Left colon (tissue), 2 donors: ENCODE measurements at regions not wholly inside any gene's neighbourhood (a gene's known extent, or its start where the extent isn't known, plus 50 kb on each side); places are given as distances from the start of the nearest gene placed in this dataset.
"Not testable (repeated sequence)": the region's sequence is repeated elsewhere in the genome, so short reads cannot be mapped to it uniquely, and the experiment has no call there.

Source experiments
- ATAC-seq: fragments of 200-7000 bp; cut with Tn5 transposase; one replicate; pipeline ENCODE4 v1.9.1; 2020; ENCODE audit warnings: mild to moderate bottlenecking, moderate library complexity
- DNase-seq, 2 donors: peaks; one replicate each; pipeline ENCODE4 v3.0.0-alpha.2; 2020
- intact Hi-C, 2 donors: fragments of 100-400 bp; cut with DNase I in 1 of 2; cut with micrococcal nuclease in 1 of 2; formaldehyde crosslinking; loops; one replicate each; pipeline versions ENCODE4 v1.11.2 to v1.14.0; 2022; cut with DNase I, micrococcal nuclease
- donor health status: DM: no; HTN: no; CAD: no.
- donor health status: DM: yes; HTN: yes; CAD: no.

- intact Hi-C loops, DNase-seq: not testable (repeated sequence)
- ATAC-seq: peak; percentile 86
Measured at GRCh38 chr2:111596808-111597705, 286.9 kb downstream of the ANAPC1 start.

- ATAC-seq, DNase-seq, intact Hi-C loops: not testable (repeated sequence)
Measured at GRCh38 chr2:111598944-111599343, 285.0 kb downstream of the ANAPC1 start.

GRCh38 chr2:111602259-111602658 is 281.7 kb downstream of the ANAPC1 start:
- intact Hi-C loops, DNase-seq, ATAC-seq: not testable (repeated sequence)

- ATAC-seq, DNase-seq, intact Hi-C loops: not testable (repeated sequence)
Measured at GRCh38 chr2:111605798-111606197, 278.2 kb downstream of the ANAPC1 start.

GRCh38 chr2:111606632-111607031 is 277.4 kb downstream of the ANAPC1 start:
- ATAC-seq, intact Hi-C loops, DNase-seq: not testable (repeated sequence)

GRCh38 chr2:111609146-111609844 is 274.7 kb downstream of the ANAPC1 start:
- intact Hi-C loops, ATAC-seq: not testable (repeated sequence)

GRCh38 chr2:111610035-111610434 is 274.0 kb downstream of the ANAPC1 start:
- not testable (repeated sequence) for ATAC-seq

More at GRCh38 chr2:111609146-111609844, 274.7 kb downstream of the ANAPC1 start:
- DNase-seq: not testable (repeated sequence)

GRCh38 chr2:111616651-111617218 is 267.3 kb downstream of the ANAPC1 start:
- ATAC-seq (no peak), DNase-seq (no peak)
- intact Hi-C loops: no loop called here

More at GRCh38 chr2:111610035-111610434, 274.0 kb downstream of the ANAPC1 start:
- DNase-seq, intact Hi-C loops: not testable (repeated sequence)

GRCh38 chr2:111617299-111618225 is 266.4 kb downstream of the ANAPC1 start:
- no peak for ATAC-seq
- intact Hi-C loops: no loop called here
- no peak for DNase-seq

- intact Hi-C loops: no loop called here
- no peak for ATAC-seq
Measured at GRCh38 chr2:111618226-111618977, 265.6 kb downstream of the ANAPC1 start.

GRCh38 chr2:111618978-111619902 is 264.8 kb downstream of the ANAPC1 start:
- no peak for DNase-seq
- intact Hi-C loops: no loop called here
- ATAC-seq: peak; percentile 49

More at GRCh38 chr2:111618226-111618977, 265.6 kb downstream of the ANAPC1 start:
- DNase-seq: no peak

GRCh38 chr2:111620281-111620680 is 263.7 kb downstream of the ANAPC1 start:
- intact Hi-C loops: no loop called here
- DNase-seq: no peak
- no peak for ATAC-seq

- DNase-seq (no peak), ATAC-seq (no peak)
- intact Hi-C loops: no loop called here
Measured at GRCh38 chr2:111622859-111623258, 261.1 kb downstream of the ANAPC1 start.

- DNase-seq (no peak), ATAC-seq (no peak)
- intact Hi-C loops: no loop called here
Measured at GRCh38 chr2:111623380-111623779, 260.6 kb downstream of the ANAPC1 start.

- no peak for DNase-seq
- intact Hi-C loops: no loop called here
- no peak for ATAC-seq
Measured at GRCh38 chr2:111624411-111625156, 259.4 kb downstream of the ANAPC1 start.

GRCh38 chr2:111625157-111625537 is 258.8 kb downstream of the ANAPC1 start:
- ATAC-seq, DNase-seq, intact Hi-C loops: not testable (repeated sequence)
